ENCODE measurements at regions not wholly inside any gene's neighbourhood (a gene's known extent, or its start where the extent isn't known, plus 50 kb on each side); places are given as distances from the start of the nearest gene placed in this dataset.

GRCh38 chr5:136811551-136811950 lies 446.2 kb upstream of the TRPC7 start (continued):
- TF ChIP-seq YY1 (IDR thresholded peaks at IDR 0.05; ENCODE audit: low read depth) (no peak), FOSL2 (IDR thresholded peaks at IDR 0.05; ENCODE audit: borderline replicate concordance, low read depth) (peak; percentile 97), RFX5 (IDR thresholded peaks at IDR 0.05; ENCODE audit: low read length) (no peak), RXRA (IDR thresholded peaks at IDR 0.05; ENCODE audit: borderline replicate concordance, low read depth) (no peak; the same call in 1 of the 2 replicates), USF2 (IDR thresholded peaks at IDR 0.05; ENCODE audit: borderline replicate concordance, low read depth, low read length) (no peak), TEAD4 (IDR thresholded peaks at IDR 0.05; ENCODE audit: borderline replicate concordance, insufficient read depth) (0 out of 2 replicates have a peak, but pooled peaks have one; percentile 24)
- TF ChIP-seq, protein P1, sequence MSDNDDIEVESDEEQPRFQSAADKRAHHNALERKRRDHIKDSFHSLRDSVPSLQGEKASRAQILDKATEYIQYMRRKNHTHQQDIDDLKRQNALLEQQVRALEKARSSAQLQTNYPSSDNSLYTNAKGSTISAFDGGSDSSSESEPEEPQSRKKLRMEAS (IDR thresholded peaks at IDR 0.05; ENCODE audit: low read depth) = no peak

- no peaks in the 10 kb centered on the region for H3K9me2 ChIP-seq
- H3K9ac ChIP-seq = no peak overlapping the region; the same call in 1 of the 2 replicates
- peak overlapping the region in 1 of 2 experiments; percentile 6; a peak in 1 of 4 replicates for H3K4me3 ChIP-seq (ENCODE audit: low read depth in 2 of 2, low read length in 1 of 2)
- no peaks in the 10 kb centered on the region for H3K79me2 ChIP-seq (ENCODE audit: insufficient read depth)
- H3K9me3 ChIP-seq = no peaks in the 10 kb centered on the region
- peaks cover 0 to 16% of the 10 kb centered on the region in 2 experiments; a peak in 3 of 4 replicates for H3K4me1 ChIP-seq (ENCODE audit: control insufficient read depth in 1 of 2, insufficient read depth in 2 of 2, low read depth in 1 of 2, low read length in 1 of 2)
- no peaks in the 10 kb centered on the region for H4K20me1 ChIP-seq (ENCODE audit: insufficient read depth)
- H3K27ac ChIP-seq (ENCODE audit: low read depth in 2 of 2, low read length in 1 of 2) = peak overlapping the region in 1 of 2 experiments; percentile 82; a peak in 2 of 4 replicates
- POLR2A ChIA-PET = no interaction called here
- H3K27me3 ChIP-seq (ENCODE audit: insufficient read depth) = no peaks in the 10 kb centered on the region
- H3K4me2 ChIP-seq = peak overlapping the region; percentile 59
- DNase-seq = no peak
- TF ChIP-seq FOXJ3 (CRISPR knock-in tag; IDR thresholded peaks at IDR 0.05) = no peak
- TF ChIP-seq POLR2AphosphoS5 (IDR thresholded peaks at IDR 0.05; ENCODE audit: low read depth, low read length) = no peak
- TF ChIP-seq TEAD4 (IDR thresholded peaks at IDR 0.05; ENCODE audit: borderline replicate concordance, insufficient read depth) = no peak
- TF ChIP-seq RXRA (IDR thresholded peaks at IDR 0.05; ENCODE audit: borderline replicate concordance, low read depth) = no peak
- TF ChIP-seq CTCF (IDR thresholded peaks at IDR 0.05) = no peak
- no peak for TF ChIP-seq FOSL2 (IDR thresholded peaks at IDR 0.05; ENCODE audit: borderline replicate concordance, low read depth)
- TF ChIP-seq, protein P2, sequence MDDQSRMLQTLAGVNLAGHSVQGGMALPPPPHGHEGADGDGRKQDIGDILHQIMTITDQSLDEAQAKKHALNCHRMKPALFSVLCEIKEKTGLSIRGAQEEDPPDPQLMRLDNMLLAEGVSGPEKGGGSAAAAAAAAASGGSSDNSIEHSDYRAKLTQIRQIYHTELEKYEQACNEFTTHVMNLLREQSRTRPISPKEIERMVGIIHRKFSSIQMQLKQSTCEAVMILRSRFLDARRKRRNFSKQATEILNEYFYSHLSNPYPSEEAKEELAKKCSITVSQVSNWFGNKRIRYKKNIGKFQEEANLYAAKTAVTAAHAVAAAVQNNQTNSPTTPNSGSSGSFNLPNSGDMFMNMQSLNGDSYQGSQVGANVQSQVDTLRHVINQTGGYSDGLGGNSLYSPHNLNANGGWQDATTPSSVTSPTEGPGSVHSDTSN (IDR thresholded peaks at IDR 0.05) = no peak
- no peak for TF ChIP-seq JUND (IDR thresholded peaks at IDR 0.05)
- TF ChIP-seq, protein P3, sequence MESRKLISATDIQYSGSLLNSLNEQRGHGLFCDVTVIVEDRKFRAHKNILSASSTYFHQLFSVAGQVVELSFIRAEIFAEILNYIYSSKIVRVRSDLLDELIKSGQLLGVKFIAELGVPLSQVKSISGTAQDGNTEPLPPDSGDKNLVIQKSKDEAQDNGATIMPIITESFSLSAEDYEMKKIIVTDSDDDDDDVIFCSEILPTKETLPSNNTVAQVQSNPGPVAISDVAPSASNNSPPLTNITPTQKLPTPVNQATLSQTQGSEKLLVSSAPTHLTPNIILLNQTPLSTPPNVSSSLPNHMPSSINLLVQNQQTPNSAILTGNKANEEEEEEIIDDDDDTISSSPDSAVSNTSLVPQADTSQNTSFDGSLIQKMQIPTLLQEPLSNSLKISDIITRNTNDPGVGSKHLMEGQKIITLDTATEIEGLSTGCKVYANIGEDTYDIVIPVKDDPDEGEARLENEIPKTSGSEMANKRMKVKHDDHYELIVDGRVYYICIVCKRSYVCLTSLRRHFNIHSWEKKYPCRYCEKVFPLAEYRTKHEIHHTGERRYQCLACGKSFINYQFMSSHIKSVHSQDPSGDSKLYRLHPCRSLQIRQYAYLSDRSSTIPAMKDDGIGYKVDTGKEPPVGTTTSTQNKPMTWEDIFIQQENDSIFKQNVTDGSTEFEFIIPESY (IDR thresholded peaks at IDR 0.05; ENCODE audit: borderline replicate concordance, low read depth) = no peak
- TF ChIP-seq SIN3A (IDR thresholded peaks at IDR 0.05; ENCODE audit: borderline replicate concordance, low read depth, low read length) = no peak
- no peak for TF ChIP-seq SMC3 (IDR thresholded peaks at IDR 0.05; ENCODE audit: low read depth, low read length)
- TF ChIP-seq USF2 (IDR thresholded peaks at IDR 0.05; ENCODE audit: borderline replicate concordance, low read depth, low read length) = no peak
- TF ChIP-seq, protein P1 (IDR thresholded peaks at IDR 0.05; ENCODE audit: low read depth) = no peak
- TF ChIP-seq MEF2A (IDR thresholded peaks at IDR 0.05; ENCODE audit: borderline replicate concordance, low read depth) = no peak
- TF ChIP-seq EP300 (IDR thresholded peaks at IDR 0.05; ENCODE audit: borderline replicate concordance in 1 of 2, low read depth in 1 of 2, low read length in 1 of 2) = no peak
- no peak for TF ChIP-seq ELF1 (IDR thresholded peaks at IDR 0.05)
- no peak overlapping the region for H2AFZ ChIP-seq (ENCODE audit: low read depth)
- CTCF ChIA-PET = no interaction called here
- H3K36me3 ChIP-seq (replicated peaks in 1 of 2; ENCODE audit: control insufficient read depth in 1 of 2, insufficient read depth in 2 of 2, low read length in 1 of 2) = no peaks in the 10 kb centered on the region
- H3F3A ChIP-seq (replicated peaks; ENCODE audit: insufficient read depth) = peaks cover 20% of the 10 kb centered on the region
- 18% methylated on average over 3 of the region's 3 CpGs for WGBS (ENCODE audit: low lambda C conversion rate)
Measured at GRCh38 chr5:136811086-136811485, 445.7 kb upstream of the TRPC7 start.

All from SK-N-SH (cell line).